A204.1 (cell line): ENCODE measurements at regions not wholly inside any gene's neighbourhood (a gene's known extent, or its start where the extent isn't known, plus 50 kb on each side); places are given as distances from the start of the nearest gene placed in this dataset.
"Not testable (repeated sequence)": the region's sequence is repeated elsewhere in the genome, so short reads cannot be mapped to it uniquely, and the experiment has no call there.

Experiments
- FAIRE-seq: peaks from 2 replicates; lab custom pipeline; 2012; peaks lifted over from hg19 to GRCh38; lab: Jason Lieb, UNC

DNA sequence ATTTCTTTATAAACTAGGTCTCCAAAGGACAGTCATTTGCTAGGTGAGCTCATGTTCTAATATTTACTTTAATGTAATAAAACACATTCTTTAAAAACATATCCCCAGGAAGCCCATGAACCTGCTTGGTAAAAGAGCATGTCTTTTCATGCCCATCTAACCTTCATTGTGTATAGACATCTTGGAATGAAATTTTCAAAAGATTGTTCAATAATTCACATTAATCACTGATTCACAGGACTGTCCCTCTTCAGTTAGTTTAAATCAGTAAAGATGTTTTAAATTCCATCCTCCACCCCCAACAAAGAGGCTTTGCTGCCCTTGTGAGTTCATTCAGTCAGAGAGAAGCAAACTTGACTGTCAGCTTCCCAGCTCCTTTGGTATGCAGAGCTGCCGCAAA is 633.4 kb upstream of the CELF4 start:
- FAIRE-seq: no peak

DNA sequence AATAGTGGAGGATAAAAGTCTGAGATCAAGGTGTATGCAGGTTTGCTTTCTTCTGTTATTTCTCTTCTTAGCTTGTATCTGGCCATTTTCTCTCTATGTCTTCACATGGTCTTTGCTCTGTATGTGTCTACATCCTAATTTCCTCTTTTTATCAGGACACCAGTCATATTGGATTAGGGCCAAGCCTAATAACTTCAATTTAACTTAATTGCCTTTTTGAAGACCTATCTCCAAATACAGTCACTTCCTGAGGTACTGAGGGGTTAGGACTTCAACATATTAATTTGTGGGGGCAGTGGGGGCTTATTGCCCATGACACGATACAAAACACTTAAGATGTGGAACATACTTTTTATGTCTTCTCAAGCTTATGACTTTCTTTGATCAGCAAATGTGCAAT is 632.9 kb upstream of the CELF4 start:
- no peak for FAIRE-seq

DNA sequence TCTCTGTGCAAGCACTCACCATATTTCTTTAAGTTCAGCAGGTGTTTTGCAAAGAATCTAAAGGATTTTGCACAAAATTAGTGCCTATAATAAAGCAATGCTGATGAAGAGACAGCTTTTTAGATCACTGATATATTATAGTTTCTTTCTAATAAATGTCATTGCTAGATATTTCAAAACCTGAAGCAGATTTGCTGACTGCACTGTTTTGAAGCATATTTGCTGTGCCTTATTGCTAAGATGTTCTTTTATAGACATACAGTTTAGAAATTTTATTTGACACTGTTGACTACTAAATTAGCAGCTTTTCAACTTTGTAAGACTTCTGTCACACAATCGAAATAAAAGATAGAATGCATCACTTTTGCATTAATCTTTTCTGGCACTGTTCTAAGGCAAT is 620.9 kb upstream of the CELF4 start:
- FAIRE-seq: no peak

DNA sequence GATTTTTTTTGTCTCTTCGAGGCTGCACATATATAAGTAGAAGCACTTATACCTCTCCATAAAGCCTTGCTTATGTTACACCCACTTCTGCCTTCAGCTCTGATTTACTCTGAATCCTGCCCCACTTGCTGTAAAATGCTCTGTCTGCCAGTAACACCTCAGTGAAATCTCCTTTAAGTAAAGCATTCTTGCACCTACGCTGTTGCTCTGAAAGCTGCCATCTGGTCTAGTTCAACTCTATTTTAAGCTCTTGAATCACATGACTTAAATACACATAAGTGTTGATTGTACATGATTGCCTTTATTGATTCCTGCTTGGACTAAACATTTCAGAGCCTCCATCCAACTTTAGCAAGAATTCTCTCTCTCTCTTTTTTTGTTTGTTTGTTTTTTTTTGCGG is 609.0 kb upstream of the CELF4 start:
- FAIRE-seq: no peak

DNA sequence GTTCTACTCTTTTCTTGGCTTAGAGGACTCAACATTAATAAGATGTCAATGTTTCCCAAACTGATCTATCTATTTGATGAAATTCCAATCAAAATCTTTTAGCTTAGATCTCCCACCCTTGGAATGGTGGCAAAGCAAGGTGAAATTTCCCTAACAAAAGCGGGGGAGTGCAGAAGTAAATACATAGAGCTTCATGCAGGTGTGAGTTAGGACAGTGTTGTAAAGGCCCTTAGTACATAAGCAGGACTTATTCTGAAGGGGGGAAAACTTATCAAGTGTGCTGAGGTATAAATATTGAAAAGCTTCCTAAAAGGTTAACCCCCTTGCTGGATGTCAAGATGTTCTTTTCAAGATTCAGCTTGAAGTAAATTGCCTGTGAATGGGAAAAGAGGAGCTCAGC is 608.6 kb upstream of the CELF4 start:
- no peak for FAIRE-seq

DNA sequence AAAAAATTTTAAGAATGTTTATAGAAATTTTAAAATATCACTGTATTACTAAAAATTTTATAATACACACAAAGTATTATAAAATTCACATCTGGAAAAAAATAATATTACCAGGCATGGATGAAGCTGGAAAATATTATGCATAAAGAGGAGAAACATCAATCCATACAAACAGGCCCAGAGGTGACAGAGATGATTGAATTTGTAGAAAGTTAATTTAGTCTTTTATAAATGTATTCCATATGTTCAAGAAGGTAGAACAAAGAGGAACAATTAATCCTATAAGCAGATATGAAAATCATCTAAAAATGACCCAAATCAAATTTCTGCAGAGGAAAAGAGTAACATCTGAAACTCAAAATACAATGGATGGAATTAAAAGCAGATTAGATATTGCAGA is 605.2 kb upstream of the CELF4 start:
- FAIRE-seq: no peak

DNA sequence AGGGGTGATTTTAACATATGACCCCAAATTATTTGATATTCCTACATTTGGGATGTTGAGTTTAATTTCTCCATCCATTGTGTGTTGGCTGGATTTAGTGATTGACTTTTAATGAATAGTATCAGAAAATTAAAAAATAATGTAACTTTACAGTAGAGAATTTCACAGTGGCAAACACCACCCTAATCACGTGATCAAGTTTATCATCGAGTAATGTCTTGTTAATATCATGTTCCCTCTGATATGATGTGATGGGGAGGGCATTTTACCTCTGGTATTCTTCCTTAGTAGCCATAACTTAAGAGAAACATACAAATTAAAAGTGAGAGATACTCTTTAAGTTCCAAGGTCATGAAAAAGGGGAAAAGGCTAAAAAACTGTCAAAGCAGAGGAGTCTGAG is 602.0 kb upstream of the CELF4 start:
- no peak for FAIRE-seq

DNA sequence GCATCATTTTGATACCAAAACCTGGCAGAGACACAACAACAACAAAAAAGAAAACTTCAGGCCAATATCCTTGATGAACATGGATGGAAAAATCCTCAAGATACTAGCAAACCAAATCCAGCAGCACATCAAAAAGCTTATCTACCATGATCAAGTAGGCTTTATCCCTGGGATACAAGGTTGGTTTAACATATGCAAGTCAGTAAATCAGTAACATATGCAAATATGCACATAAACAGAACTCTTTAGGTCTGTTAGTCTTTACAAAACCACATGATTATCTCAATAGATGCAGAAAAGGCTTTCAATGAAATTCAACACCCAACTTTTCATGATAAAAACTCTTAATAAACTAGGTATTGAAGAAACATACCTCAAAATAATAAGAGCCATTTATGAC is 587.5 kb upstream of the CELF4 start:
- FAIRE-seq: not testable (repeated sequence)

DNA sequence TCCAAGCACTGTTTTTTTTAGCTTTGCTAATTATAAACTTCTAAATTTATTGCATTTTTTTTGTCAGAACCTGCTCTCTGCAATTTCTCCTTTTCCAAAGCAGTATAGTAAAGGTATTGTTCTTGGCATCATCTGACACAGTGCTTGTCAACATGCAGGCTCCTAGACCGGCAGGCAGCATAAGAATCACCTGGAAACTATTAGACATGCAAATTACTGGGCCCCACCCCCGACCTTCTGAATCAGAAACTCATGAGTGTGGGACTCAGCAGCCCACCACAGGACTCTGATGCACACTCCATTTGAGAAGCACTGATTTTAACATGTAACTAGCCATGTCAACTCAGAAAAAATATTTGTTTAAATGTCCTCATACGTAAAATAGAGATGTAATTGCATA is 551.1 kb upstream of the CELF4 start:
- no peak for FAIRE-seq

DNA sequence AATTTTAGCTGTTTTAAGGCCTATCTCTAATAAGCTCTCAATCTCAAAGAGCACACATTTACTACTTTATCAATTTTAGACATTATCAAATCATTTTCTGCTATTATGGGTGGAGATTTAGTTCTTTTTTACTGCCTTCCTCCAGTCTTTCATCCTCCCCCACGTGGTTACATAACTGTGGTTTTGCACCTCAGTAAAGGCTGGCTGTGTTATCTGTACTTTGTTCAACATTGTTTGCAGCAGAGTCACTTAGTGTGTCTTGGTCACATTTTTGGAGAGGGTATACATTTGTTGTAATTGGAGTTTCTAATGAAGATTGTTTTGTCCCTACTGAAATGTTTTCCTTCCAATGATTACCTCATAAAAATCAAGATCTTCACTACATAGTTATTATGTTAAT is 549.6 kb upstream of the CELF4 start:
- no peak for FAIRE-seq

DNA sequence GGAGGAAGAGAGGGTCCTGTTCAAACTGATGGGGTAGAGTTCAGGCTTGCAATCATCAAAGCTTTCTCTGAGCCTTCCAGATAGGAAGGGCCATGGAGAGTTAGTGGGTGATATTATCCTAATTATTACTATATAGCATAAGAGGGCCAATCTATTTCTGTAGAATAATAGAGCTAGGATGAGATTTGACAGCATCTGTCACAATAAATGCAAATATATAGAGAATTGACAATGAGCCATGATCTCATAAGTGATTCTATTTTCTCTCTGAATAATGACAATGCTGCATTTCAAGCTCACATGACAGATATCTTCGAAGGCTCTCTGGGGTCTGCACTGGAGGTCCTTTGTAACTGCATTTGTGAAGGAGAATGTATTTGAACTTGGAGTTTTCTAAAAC is 521.9 kb upstream of the CELF4 start:
- FAIRE-seq: no peak

DNA sequence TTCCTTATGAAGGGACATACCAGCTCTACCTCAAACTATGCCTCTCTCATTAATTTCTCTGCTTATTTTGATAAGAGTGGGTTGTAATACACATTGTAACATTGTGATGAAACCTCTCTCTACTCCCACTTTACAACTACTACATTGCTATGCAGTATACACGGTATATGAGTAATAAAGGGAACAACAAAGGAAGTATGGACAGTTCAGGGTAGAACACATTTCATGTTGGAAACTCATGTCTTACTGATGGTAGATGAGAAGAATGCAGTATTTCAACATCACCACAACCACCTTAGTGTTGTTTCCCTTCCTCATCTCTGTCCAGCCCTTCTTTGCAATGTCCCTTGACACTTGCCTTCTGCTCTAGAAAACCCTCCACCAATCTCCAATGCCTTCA is 515.9 kb upstream of the CELF4 start:
- no peak for FAIRE-seq

DNA sequence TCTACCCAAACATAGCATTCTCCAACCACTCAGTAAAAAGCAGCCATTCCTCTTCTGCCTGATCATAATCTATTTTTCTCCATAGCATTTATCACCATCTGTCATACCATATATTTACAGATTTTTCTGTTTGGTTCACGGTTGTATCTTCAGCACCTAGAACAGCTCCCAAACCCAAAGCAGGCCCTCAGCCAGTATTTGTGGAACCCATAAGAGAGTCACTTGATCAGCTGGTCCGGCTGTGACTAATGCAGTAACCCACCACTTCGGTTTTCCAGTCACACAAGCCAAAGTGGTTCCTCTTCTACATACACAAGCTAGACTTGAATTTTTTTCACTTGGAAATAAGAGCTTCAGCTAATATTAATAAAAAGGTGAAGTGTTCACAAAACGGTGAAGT is 511.6 kb upstream of the CELF4 start:
- FAIRE-seq: no peak

DNA sequence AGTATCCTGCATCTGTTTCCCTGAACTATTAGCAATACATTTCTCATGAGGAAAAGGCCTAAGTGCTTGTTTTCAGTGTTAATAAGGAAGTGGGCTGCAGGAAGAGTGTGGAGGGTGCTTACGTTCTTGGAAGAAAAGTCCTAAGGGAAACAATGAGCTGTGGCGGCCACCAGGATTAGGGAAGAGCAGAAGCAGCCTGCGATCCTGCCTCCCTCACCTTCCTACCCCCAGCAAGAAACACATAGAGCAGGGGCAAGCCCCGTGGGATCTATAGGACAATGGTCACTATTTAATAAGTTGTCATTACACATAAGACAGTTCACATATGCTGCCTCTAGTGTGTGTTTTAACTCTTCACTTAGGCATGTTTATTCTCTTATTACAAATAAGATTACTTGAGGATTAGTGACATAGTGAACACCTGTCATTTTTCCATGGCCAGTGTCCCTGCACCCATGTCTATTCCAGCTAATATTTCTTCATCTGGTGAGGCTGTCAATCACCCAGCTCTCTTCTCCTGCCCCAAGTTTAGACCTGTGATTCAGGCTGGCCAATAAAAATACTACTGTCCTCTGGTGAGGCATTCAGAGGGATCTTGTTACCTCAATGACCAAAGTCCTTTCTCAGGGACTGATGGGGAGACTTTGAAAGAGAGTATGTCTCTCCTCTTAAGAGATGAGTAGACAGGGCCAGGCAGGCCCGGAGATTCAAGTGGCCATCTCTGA is 510.9 kb upstream of the CELF4 start:
- no peak for FAIRE-seq

DNA sequence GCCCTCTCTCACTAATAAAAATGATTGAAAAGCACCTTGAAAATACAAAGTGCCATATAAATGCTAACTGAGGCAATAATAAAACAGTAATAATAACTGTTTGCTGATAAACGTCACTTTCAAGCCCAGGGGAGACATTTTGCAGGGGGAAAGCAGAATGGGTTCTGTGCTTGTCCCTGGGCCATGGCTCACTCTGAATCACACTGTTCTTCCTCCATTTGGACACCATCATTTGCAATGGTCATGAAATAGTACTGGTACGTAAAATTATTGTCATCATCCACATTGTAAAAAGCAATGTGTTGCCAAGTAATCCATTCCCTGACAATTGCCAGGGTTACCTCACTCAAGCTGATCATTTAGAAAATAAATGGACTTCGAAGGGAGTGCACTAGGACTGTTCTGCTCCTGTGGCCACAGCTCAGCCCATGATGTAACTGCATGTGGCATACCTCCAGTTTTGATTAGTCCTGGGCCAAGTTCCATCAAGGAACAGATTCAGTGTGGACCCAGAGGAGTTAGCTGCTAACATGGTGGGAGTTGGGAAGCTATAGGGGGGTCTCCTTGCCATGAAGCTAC is 508.8 kb upstream of the CELF4 start:
- no peak for FAIRE-seq

DNA sequence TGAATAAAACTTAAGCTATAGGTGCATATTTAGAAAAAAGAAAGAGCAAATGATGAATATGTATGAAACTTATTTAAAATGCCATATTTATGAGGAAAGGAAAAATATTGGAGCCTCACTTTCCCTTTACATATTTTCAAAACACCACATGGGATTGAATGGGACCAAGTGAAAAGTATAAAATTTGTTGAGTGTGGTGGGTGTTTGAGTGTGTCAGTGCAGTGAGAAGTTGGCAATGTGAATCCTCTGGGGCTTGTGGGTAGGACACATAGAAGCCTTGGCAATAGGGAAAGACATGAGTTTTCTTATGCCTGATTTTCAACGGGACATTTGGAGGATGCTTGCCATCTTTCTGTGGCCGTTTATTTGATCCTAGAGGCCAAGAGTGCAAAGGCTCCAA is 502.2 kb upstream of the CELF4 start:
- no peak for FAIRE-seq

DNA sequence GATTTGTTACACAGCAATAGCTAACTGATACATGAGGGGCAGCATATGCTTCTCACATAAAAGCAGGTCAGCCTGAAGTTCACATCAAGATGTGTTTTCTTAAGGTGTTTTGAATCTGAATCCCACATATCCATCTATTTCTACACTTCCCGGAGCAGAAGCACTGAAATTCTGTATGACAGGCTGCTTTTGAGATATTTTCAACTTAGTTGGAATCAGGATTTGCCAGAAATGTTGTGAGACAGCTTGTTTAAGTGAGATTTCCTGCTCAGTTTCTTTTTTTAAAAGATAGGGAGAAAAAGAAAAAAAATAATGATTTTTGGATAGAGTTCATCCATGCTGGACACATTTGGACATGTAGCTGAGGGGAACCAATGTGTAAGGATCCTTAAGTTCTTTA is 501.5 kb upstream of the CELF4 start:
- FAIRE-seq: no peak

DNA sequence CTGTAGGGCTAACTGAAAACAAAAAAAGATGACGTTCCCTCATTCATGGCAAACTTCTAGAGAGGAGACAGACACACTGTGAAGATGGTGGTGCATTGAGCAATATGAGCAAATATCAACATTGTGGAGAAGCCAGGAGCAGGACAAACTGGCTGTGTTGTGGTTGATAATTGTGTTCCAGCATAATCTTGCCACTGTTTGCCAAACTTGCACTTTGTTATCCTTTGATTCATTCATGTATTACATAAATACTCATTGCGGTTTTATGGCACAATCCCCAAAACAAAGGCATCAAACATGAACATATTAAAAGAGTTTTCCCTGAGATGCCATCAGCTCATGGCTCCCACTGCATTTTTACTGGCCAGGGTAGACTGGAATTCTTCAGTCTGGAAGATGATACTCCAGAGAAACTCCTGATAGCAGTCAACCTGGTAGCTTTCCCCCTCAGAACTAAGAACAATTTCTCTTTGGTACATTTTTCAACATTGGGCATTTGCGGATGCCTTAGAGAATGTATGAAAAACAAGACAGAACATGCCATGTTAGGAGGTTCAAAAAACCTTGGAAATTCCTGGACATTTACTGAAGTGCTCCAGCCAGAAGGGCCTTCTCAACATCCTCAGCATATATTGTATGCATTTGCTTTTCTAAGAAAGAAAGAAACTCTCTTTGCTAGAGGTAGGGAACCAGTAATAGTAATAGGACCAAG is 487.4 kb upstream of the CELF4 start:
- no peak for FAIRE-seq

DNA sequence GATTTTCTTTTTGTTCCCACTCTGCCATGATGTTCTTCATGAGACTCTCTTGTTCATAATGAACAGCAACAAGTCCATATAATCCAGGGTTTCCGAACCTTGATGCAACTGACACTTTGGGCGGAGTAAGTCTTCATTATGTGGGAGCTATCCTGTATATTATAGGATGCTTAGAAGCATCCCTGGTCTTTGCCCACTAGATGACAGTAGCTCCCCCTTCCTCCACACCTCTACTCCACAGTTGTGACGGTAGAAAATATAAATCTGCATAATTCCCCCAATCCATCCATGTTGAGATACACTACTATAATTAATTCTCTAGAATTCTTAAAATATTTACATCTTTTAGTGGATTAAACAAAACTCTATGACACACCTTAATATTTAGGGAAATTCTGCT is 482.2 kb upstream of the CELF4 start:
- no peak for FAIRE-seq

DNA sequence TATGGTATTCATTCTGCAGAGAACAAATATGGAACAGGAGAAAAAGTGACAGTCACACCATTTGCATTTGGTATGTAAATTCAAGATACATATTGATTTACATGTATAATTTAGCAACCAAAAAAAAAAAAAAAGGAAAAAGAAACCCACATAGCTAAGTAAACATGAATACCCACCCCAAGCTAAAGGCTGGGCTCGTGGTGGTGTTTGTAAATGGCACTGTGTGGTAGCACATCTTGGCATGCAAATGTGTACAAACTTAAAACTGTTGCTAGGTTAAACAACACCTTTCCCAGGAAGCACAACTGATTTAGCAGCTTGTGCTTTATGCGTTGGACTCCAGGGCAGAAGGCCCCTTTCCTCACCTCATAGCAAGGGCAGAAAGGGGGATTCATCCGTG is 481.1 kb upstream of the CELF4 start:
- no peak for FAIRE-seq

DNA sequence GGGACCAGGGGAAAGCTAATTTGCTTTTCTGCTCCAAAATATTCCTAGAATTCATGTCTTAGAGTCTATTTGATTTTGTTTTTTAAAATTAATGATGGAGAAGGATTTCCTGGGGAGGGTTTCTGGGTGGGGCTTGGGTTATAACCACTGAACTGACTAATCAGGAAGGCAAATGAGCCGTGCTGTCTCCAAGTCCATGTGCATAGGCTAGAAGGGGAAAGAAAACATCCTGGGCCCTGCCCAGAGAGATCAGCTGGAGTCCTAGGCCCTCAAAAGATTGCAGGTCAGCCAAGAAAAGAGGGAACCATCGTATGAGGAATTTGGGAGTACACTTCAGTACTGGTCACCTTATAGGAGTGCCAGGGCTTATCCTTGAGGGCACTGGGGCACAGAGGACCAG is 480.2 kb upstream of the CELF4 start:
- no peak for FAIRE-seq

DNA sequence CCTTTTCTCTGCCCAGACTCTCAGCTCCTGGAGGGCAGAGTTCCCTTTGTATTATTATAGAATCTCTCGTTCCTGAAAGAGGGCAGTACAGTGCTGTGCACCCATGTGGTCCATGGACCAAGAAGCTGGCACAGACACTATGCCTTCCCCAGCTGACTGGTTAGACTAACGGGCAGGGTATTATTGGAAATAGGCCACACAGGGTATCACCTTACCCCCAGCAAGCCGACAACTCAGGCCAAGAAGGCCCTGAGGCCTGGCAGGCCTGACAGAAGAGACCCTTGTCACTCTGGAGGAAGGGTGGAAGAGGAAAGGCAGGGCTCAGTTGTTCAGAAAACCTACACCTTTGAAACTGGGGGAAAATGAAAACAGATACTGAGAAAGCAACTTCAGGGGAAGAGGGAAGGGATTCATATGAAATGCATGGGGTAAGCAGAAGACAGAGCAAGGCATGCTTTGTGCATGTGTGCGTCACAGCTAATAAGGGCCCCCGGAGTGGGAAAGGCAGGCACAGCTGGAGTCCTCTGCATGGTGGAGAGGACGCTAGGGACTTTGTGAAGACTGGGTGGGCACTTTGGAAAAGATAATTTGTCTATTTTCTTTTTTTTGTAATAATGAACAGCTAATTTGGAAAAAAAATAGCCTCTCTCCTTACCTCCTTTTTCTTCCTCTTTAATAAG is 476.8 kb upstream of the CELF4 start:
- FAIRE-seq: no peak

DNA sequence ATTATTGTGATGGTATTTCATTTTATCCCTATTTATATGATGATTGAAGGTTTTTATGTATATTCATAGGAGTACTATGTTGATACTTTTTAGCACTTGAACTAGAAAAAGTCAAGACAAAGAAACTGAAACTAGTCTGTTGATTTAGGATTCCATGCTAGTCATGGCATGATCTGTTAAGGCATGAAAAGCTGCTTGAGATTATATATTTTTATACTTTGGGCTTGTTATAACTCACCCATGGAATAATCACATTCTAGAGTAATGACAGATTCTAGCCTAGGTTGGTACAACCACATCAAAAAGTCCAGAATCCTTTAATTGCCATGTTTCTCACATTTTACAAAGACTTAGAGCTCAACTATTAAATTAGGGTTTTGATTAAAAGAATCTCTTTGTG is 472.6 kb upstream of the CELF4 start:
- no peak for FAIRE-seq
